K562 (cell line): ENCODE measurements at regions not wholly inside any gene's neighbourhood (a gene's known extent, or its start where the extent isn't known, plus 50 kb on each side); places are given as distances from the start of the nearest gene placed in this dataset.

ENCODE experiments used
- CEBPB ChIP-seq: fragments of 450-650 bp; IDR thresholded peaks from 2 replicates; pipeline ENCODE4 v1.6.1; 2016; ENCODE audit warnings: missing genetic modification characterization, missing compliant biosample characterization
- TF ChIP-seq, protein P1 (sequence below), 2 experiments: fragments of 450-650 bp in 1 of 2; sonication (generic) in 1 of 2; formaldehyde crosslinking in 1 of 2; IDR thresholded peaks; 2 replicates each; pipeline versions ENCODE4 v1.7.1 to v1.9.0; 2016 to 2022; ENCODE audit warnings: inconsistent platforms in 1 of 2, mild to moderate bottlenecking in 1 of 2, missing genetic modification reagents in 1 of 2

DNA sequence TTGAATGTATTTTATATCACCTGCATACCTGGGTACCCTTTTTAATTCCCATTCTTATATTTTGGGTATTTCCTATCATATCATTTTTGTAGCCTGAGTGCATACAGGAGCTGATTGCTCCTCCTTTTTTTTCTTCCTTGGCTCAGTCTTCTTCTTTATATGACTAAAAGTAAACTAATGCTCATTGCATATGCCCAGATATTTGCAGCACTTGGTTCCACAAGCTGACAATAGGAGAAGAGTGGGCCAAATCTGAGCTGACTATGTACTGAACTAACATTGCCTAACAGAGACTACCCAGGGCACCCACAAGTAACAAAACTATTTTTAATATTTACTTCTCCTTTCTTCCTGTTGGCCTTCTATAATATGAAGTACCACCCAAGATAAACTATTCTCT is 131.7 kb upstream of the SPOPL start (continued):
- TF ChIP-seq, protein P1, sequence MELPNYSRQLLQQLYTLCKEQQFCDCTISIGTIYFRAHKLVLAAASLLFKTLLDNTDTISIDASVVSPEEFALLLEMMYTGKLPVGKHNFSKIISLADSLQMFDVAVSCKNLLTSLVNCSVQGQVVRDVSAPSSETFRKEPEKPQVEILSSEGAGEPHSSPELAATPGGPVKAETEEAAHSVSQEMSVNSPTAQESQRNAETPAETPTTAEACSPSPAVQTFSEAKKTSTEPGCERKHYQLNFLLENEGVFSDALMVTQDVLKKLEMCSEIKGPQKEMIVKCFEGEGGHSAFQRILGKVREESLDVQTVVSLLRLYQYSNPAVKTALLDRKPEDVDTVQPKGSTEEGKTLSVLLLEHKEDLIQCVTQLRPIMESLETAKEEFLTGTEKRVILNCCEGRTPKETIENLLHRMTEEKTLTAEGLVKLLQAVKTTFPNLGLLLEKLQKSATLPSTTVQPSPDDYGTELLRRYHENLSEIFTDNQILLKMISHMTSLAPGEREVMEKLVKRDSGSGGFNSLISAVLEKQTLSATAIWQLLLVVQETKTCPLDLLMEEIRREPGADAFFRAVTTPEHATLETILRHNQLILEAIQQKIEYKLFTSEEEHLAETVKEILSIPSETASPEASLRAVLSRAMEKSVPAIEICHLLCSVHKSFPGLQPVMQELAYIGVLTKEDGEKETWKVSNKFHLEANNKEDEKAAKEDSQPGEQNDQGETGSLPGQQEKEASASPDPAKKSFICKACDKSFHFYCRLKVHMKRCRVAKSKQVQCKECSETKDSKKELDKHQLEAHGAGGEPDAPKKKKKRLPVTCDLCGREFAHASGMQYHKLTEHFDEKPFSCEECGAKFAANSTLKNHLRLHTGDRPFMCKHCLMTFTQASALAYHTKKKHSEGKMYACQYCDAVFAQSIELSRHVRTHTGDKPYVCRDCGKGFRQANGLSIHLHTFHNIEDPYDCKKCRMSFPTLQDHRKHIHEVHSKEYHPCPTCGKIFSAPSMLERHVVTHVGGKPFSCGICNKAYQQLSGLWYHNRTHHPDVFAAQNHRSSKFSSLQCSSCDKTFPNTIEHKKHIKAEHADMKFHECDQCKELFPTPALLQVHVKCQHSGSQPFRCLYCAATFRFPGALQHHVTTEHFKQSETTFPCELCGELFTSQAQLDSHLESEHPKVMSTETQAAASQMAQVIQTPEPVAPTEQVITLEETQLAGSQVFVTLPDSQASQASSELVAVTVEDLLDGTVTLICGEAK (IDR thresholded peaks at IDR 0.05), result no peak
- TF ChIP-seq, protein P1 (CRISPR knock-in tag; IDR thresholded peaks at IDR 0.05), result no peak
- TF ChIP-seq CEBPB (tag), result no peak
